Omental fat pad (tissue), 3 donors: ENCODE measurements at regions not wholly inside any gene's neighbourhood (a gene's known extent, or its start where the extent isn't known, plus 50 kb on each side); places are given as distances from the start of the nearest gene placed in this dataset.

Experiments used
- ATAC-seq: fragments of 150-250 bp; one replicate; pipeline ENCODE4 v1.9.1; 2016; ENCODE audit warnings: mild to moderate bottlenecking, moderate library complexity; ENCODE audit not compliant: low FRiP score
- DNase-seq: peaks from one replicate; pipeline ENCODE4 v3.0.0-alpha.2; 2019; ENCODE audit warnings: low spot score
- CTCF ChIP-seq, 3 donors: fragments of 450-650 bp; IDR thresholded peaks; one replicate each; pipeline ENCODE4 v1.5.1; 2016 to 2017; ENCODE audit warnings: antibody characterized with exemption in 3 of 3, mild to moderate bottlenecking in 3 of 3, moderate library complexity in 2 of 3

GRCh38 chr18:51461956-51462355 lies 264.5 kb upstream of the MEX3C start:
- no peak for DNase-seq
- TF ChIP-seq CTCF (IDR thresholded peaks at IDR 0.05): no peak
- ATAC-seq: no peak

GRCh38 chr18:51463483-51464136 lies 266.1 kb upstream of the MEX3C start:
- ATAC-seq (no peak), DNase-seq (no peak)
- no peak for TF ChIP-seq CTCF (IDR thresholded peaks at IDR 0.05)

GRCh38 chr18:51478908-51479307 lies 281.4 kb upstream of the MEX3C start:
- no peak for TF ChIP-seq CTCF (IDR thresholded peaks at IDR 0.05)
- no peak for DNase-seq
- ATAC-seq: no peak

GRCh38 chr18:51479736-51480135 lies 282.3 kb upstream of the MEX3C start:
- DNase-seq (no peak), ATAC-seq (no peak)
- TF ChIP-seq CTCF (IDR thresholded peaks at IDR 0.05): no peak

- no peak for TF ChIP-seq CTCF (IDR thresholded peaks at IDR 0.05)
- ATAC-seq (no peak), DNase-seq (no peak)
These were observed 283.2 kb upstream of the MEX3C start for GRCh38 chr18:51480407-51481261.

GRCh38 chr18:51486735-51487366 lies 289.4 kb upstream of the MEX3C start:
- ATAC-seq: no peak
- DNase-seq: no peak
- TF ChIP-seq CTCF (IDR thresholded peaks at IDR 0.05): no peak
